Loucy (cell line): ENCODE measurements at regions not wholly inside any gene's neighbourhood (a gene's known extent, or its start where the extent isn't known, plus 50 kb on each side); places are given as distances from the start of the nearest gene placed in this dataset.

ENCODE experiments used
- H2AFZ ChIP-seq: fragments of 200-600 bp; sonication (generic); 2 replicates; pipeline ENCODE4 v1.6.0; 2016; ENCODE audit warnings: antibody characterized with exemption, mild to moderate bottlenecking, low read length, moderate library complexity
- H3F3A ChIP-seq: fragments of 200-600 bp; 2 replicates; pipeline ENCODE4 v1.6.0; 2016; ENCODE audit warnings: antibody characterized with exemption, low read depth, mild to moderate bottlenecking
- H3K27me3 ChIP-seq: fragments of 200-600 bp; sonication (generic); 2 replicates; pipeline ENCODE4 v1.6.1; 2014; ENCODE audit warnings: low read length, mild to moderate bottlenecking; ENCODE audit not compliant: insufficient read depth, poor library complexity, severe bottlenecking
- H3K36me3 ChIP-seq: fragments of 200-600 bp; sonication (generic); 2 replicates; pipeline ENCODE4 v1.6.1; 2016; ENCODE audit warnings: low read length; ENCODE audit not compliant: insufficient read depth
- H3K4me1 ChIP-seq: fragments of 200-600 bp; sonication (generic); 2 replicates; pipeline ENCODE4 v1.5.1; 2014; ENCODE audit warnings: low read length, mild to moderate bottlenecking; ENCODE audit not compliant: insufficient read depth, poor library complexity, severe bottlenecking
- H3K4me2 ChIP-seq: fragments of 200-600 bp; sonication (generic); 2 replicates; pipeline ENCODE4 v1.6.0; 2014; ENCODE audit warnings: antibody characterized with exemption, low read length, low read depth, mild to moderate bottlenecking; ENCODE audit not compliant: poor library complexity, severe bottlenecking
- H3K4me3 ChIP-seq: fragments of 200-600 bp; sonication (generic); 2 replicates; pipeline ENCODE4 v1.5.1; 2014; ENCODE audit warnings: low read length, mild to moderate bottlenecking, mixed read lengths; ENCODE audit not compliant: poor library complexity, severe bottlenecking
- H3K79me2 ChIP-seq: fragments of 200-600 bp; sonication (generic); 2 replicates; pipeline ENCODE4 v1.6.1; 2014; ENCODE audit warnings: low read length; ENCODE audit not compliant: insufficient read depth
- H3K9ac ChIP-seq: fragments of 200-600 bp; sonication (generic); 2 replicates; pipeline ENCODE4 v1.6.0; 2014; ENCODE audit warnings: mild to moderate bottlenecking, low read depth, low read length, moderate library complexity; ENCODE audit not compliant: poor library complexity, severe bottlenecking
- H3K9me2 ChIP-seq: fragments of 200-600 bp; sonication (generic); replicated peaks from 2 replicates; pipeline ENCODE4 v1.6.1; 2016; ENCODE audit warnings: low read depth, low read length, mixed read lengths
- H3K9me3 ChIP-seq: fragments of 200-600 bp; sonication (generic); 2 replicates; pipeline ENCODE4 v1.6.1; 2014; ENCODE audit warnings: mild to moderate bottlenecking, antibody characterized with exemption, low read length, low read depth; ENCODE audit not compliant: insufficient read depth
- H4K20me1 ChIP-seq: fragments of 200-600 bp; sonication (generic); 2 replicates; pipeline ENCODE4 v1.6.0; 2014; ENCODE audit warnings: antibody characterized with exemption, low read length, mild to moderate bottlenecking; ENCODE audit not compliant: insufficient read depth, poor library complexity, severe bottlenecking
- CTCF ChIP-seq: fragments of 200-600 bp; sonication (generic); conservative IDR thresholded peaks from 2 replicates; pipeline ENCODE4 v1.5.1; 2014; ENCODE audit warnings: mild to moderate bottlenecking, antibody characterized with exemption, low read length
- EZH2phosphoT487 ChIP-seq: fragments of 200-600 bp; IDR thresholded peaks from 2 replicates; pipeline ENCODE4 v1.6.1; 2018; ENCODE audit warnings: antibody characterized with exemption, mild to moderate bottlenecking, moderate library complexity, borderline replicate concordance

- Histone ChIP-seq H3K4me2 (no peak overlapping the region), H3K4me1 (no peaks in the 10 kb centered on the region), H3K27me3 (no peaks in the 10 kb centered on the region), H3K9ac (no peak overlapping the region), H3K36me3 (no peaks in the 10 kb centered on the region), H4K20me1 (no peaks in the 10 kb centered on the region), H3K9me2 (no peaks in the 10 kb centered on the region), H3K4me3 (no peak overlapping the region), H3K9me3 (no peaks in the 10 kb centered on the region), H2AFZ (no peak overlapping the region), H3K79me2 (no peaks in the 10 kb centered on the region), H3F3A (no peaks in the 10 kb centered on the region)
- TF ChIP-seq CTCF (no peak), EZH2phosphoT487 (no peak)
Measured at GRCh38 chr21:34215911-34216717, 142.7 kb downstream of the MRPS6 start.

- H4K20me1 ChIP-seq: no peaks in the 10 kb centered on the region
- H3K4me2 ChIP-seq: no peak overlapping the region
- no peaks in the 10 kb centered on the region for H3K27me3 ChIP-seq
- no peaks in the 10 kb centered on the region for H3K4me1 ChIP-seq
- no peaks in the 10 kb centered on the region for H3K36me3 ChIP-seq
- no peaks in the 10 kb centered on the region for H3F3A ChIP-seq
- no peaks in the 10 kb centered on the region for H3K9me3 ChIP-seq
- H2AFZ ChIP-seq: no peak overlapping the region
- no peaks in the 10 kb centered on the region for H3K9me2 ChIP-seq
- no peaks in the 10 kb centered on the region for H3K79me2 ChIP-seq
- H3K4me3 ChIP-seq: no peak overlapping the region
- TF ChIP-seq EZH2phosphoT487 (no peak), CTCF (no peak)
- H3K9ac ChIP-seq: no peak overlapping the region
Measured at GRCh38 chr21:34216718-34217032, 143.3 kb downstream of the MRPS6 start.

GRCh38 chr21:34217263-34217662, 143.9 kb downstream of the MRPS6 start:
- no peaks in the 10 kb centered on the region for H3F3A ChIP-seq
- H3K4me3 ChIP-seq: no peak overlapping the region
- no peaks in the 10 kb centered on the region for H3K27me3 ChIP-seq
- no peaks in the 10 kb centered on the region for H3K9me3 ChIP-seq
- TF ChIP-seq EZH2phosphoT487: no peak
- TF ChIP-seq CTCF: no peak
- H3K4me2 ChIP-seq: no peak overlapping the region
- H3K79me2 ChIP-seq: no peaks in the 10 kb centered on the region
- H3K9ac ChIP-seq: no peak overlapping the region
- no peaks in the 10 kb centered on the region for H4K20me1 ChIP-seq
- no peaks in the 10 kb centered on the region for H3K36me3 ChIP-seq
- no peaks in the 10 kb centered on the region for H3K4me1 ChIP-seq
- H2AFZ ChIP-seq: no peak overlapping the region
- no peaks in the 10 kb centered on the region for H3K9me2 ChIP-seq
